Fibroblast of the aortic adventitia (primary cell): ENCODE measurements at regions not wholly inside any gene's neighbourhood (a gene's known extent, or its start where the extent isn't known, plus 50 kb on each side); places are given as distances from the start of the nearest gene placed in this dataset.

Experiments
- DNase-seq: peaks from one replicate; pipeline ENCODE4 v3.0.0-alpha.2; 2010; ENCODE audit warnings: low read depth
- H3K4me3 ChIP-seq: 2 replicates; pipeline ENCODE4 v1.5.1; 2011; ENCODE audit warnings: low read depth, mild to moderate bottlenecking, control low read depth, low read length, moderate library complexity
- TF ChIP-seq, protein P1 (sequence below): IDR thresholded peaks from 2 replicates; pipeline ENCODE4 v1.5.1; 2011; ENCODE audit warnings: mild to moderate bottlenecking, low read length, control low read depth, inconsistent platforms; ENCODE audit not compliant: insufficient read depth

DNA sequence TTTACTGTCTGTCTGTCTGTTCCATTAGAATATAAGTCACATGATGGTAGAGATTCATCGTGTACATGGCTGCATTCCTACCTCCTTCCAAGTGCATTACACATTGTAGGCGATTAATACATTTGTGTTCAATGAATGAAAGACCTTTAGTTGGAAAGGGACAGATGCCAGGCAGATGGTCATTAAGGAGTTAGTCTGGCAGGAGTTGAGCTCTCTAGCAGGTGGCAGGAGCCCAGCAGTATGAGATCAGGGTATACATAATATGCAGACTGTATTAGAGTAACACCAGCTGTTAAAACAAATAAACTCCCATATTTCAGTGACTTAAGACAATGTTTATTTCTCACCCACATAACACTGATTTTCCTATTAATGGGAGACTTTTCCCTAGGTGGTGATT is 147.7 kb upstream of the LARGE1 start:
- no peak overlapping the region for H3K4me3 ChIP-seq
- no peak for DNase-seq
- TF ChIP-seq, protein P1, sequence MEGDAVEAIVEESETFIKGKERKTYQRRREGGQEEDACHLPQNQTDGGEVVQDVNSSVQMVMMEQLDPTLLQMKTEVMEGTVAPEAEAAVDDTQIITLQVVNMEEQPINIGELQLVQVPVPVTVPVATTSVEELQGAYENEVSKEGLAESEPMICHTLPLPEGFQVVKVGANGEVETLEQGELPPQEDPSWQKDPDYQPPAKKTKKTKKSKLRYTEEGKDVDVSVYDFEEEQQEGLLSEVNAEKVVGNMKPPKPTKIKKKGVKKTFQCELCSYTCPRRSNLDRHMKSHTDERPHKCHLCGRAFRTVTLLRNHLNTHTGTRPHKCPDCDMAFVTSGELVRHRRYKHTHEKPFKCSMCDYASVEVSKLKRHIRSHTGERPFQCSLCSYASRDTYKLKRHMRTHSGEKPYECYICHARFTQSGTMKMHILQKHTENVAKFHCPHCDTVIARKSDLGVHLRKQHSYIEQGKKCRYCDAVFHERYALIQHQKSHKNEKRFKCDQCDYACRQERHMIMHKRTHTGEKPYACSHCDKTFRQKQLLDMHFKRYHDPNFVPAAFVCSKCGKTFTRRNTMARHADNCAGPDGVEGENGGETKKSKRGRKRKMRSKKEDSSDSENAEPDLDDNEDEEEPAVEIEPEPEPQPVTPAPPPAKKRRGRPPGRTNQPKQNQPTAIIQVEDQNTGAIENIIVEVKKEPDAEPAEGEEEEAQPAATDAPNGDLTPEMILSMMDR, result no peak

DNA sequence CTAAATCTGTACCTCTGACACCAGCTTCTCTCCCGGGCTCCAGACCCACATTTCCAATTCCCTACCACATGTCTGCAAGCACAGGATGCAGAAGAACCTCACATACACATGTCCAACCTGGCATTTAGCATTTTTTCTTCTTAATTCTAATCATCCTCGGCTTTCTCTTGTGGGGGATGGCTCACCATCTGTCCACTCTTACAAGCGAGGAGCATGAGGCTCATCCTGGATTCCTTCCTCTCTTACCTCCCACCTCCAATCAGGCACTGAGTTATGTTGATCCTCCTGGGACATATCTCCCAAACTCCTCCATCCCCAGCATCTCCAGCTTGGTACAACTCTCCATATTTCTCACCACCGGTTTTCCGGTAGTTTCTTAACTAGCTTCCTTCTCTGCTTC is 149.8 kb upstream of the LARGE1 start:
- TF ChIP-seq, protein P1, result no peak
- DNase-seq, result no peak
- H3K4me3 ChIP-seq, result no peak overlapping the region

DNA sequence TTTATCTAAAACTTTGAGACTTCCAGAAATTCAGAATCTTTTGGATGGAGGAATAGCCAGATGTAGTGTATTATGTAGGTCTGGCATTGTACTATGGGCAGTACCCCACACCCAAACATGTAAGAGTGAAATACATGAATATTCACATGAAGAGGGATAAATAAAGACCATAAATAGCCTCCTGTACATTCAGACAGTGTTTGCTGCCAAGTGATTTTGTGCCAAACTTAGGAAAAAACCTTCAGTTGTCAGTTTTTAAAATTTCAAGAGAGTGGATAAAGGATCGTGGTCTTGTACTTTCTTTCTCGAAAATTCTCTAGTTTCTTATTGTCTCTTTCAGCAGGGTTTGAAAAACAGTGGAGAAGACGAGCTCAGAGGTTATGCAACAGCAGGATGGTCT is 150.3 kb upstream of the LARGE1 start:
- no peak for DNase-seq
- no peak overlapping the region for H3K4me3 ChIP-seq
- TF ChIP-seq, protein P1, result no peak

DNA sequence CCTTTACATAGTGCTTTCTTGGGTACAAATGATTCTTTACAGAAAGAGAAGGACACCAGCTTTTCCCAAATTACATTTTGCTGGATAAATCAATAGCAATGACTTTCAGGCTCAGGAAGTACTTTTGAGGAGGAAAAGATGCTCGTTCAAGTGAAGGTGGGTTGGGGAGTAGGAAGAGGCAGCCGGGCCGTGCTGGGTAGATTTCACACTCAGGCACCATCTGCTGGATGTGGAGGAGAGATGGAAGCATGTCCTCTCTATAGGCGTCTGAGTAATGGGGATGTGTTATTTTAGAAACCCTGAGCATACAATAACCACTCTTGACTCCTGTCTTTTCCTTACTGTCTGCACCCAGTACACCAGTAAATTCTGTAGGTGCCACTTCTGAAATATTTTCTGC is 152.3 kb upstream of the LARGE1 start:
- DNase-seq, result no peak
- H3K4me3 ChIP-seq, result no peak overlapping the region
- TF ChIP-seq, protein P1, result no peak

DNA sequence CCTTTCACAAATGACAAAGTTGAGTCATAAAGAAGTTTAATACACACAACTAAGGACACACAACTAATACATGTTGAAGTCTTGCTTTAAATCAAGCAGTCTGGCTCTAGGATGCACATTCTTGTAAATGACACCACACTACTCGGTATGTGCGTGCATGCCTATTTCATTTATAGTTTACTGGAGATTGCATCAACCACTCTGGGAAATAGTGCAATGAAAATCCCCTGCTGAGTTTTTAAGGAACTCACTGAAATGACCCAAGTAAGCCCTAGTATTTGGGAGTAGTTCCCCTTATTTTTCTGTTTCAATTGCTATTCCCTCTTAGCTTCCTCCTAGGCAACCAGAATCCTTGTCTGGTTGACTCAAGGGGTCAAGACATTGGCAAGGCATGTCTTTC is 160.2 kb upstream of the LARGE1 start:
- no peak for DNase-seq
- TF ChIP-seq, protein P1, result no peak
- H3K4me3 ChIP-seq, result no peak overlapping the region

DNA sequence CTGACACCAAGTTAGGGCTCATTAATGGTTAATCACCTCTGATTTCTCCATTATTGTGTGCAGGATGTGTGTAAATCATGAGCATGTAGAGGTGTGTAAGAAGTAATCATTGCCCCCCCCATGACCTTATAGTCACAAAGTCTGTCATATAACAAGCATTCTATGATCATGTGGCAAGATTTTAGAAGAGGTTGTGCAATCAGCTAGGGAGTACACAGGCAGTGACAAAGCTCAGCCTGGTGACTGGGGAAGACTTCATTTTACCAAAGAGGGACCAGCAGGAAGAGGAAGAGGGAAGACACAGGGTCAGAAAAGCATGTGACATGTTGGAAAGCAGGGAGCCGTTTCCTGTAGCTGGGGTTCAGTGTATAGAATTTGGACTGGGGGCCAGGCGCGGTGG is 176.5 kb upstream of the LARGE1 start:
- H3K4me3 ChIP-seq, result no peak overlapping the region
- DNase-seq, result no peak
- TF ChIP-seq, protein P1, result no peak

DNA sequence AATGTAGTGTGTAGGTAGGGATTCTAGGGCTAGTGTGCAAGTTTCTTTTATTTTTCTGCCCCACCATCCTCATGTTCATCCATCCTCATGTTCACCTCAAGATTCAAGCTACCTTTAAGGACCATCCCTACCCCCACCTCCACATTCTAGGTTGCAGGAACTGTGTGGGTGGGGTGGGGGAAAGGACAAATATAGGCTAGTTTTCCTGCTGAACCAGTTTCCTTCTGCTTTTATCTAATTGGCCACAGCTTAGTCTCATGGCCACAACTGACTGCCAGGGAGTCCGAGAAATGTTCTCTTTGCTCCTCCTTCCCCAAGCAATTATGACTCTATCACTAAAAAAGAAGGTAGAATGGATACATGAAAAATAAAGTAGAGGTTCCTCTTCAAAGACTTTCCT is 179.0 kb upstream of the LARGE1 start:
- DNase-seq, result no peak
- TF ChIP-seq, protein P1, result no peak

More for the DNA sequence above, 179.0 kb upstream of the LARGE1 start:
- H3K4me3 ChIP-seq, result no peak overlapping the region
